IPS-15b (cell line): ENCODE measurements at regions not wholly inside any gene's neighbourhood (a gene's known extent, or its start where the extent isn't known, plus 50 kb on each side); places are given as distances from the start of the nearest gene placed in this dataset.

ENCODE experiments used
- H3K27me3 ChIP-seq: one replicate; pipeline ENCODE4 v1.6.1; 2013; ENCODE audit warnings: low read length; ENCODE audit not compliant: control insufficient read depth, insufficient read depth
- H3K36me3 ChIP-seq: one replicate; pipeline ENCODE4 v1.6.1; 2013; ENCODE audit warnings: low read length; ENCODE audit not compliant: control insufficient read depth, insufficient read depth
- H3K4me1 ChIP-seq: one replicate; pipeline ENCODE4 v1.6.1; 2013; ENCODE audit warnings: mild to moderate bottlenecking, low read length; ENCODE audit not compliant: control insufficient read depth, insufficient read depth
- H3K4me3 ChIP-seq: one replicate; pipeline ENCODE4 v1.5.1; 2013; ENCODE audit warnings: low read depth, low read length
- H3K9ac ChIP-seq: one replicate; pipeline ENCODE4 v1.6.1; 2013; ENCODE audit warnings: low read depth, mild to moderate bottlenecking, low read length
- H3K9me3 ChIP-seq: one replicate; pipeline ENCODE4 v1.6.1; 2013; ENCODE audit warnings: mild to moderate bottlenecking, low read length; ENCODE audit not compliant: control insufficient read depth, insufficient read depth

DNA sequence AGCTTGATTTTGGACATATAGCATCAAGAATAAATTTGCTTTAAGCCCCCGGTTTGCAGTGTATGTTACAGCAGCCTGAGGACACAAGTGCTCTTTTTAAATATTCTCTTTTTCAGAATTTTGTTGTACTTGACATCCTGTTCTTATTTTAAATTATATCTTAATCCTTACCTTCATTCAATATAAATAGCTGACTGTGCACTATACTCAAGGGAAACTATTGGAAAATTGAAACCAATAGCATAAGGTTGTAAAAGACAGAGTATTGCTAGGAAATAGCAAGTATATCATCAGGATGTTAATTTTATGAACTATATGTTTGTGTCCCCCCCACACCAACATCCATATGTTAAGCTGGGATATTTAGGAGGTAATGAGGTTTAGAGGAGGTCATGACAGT lies 120.4 kb upstream of the CDH10 start:
- no peak overlapping the region for H3K9ac ChIP-seq
- no peaks in the 10 kb centered on the region for H3K9me3 ChIP-seq
- H3K27me3 ChIP-seq, result no peaks in the 10 kb centered on the region
- no peaks in the 10 kb centered on the region for H3K36me3 ChIP-seq
- no peaks in the 10 kb centered on the region for H3K4me1 ChIP-seq
- no peak overlapping the region for H3K4me3 ChIP-seq

DNA sequence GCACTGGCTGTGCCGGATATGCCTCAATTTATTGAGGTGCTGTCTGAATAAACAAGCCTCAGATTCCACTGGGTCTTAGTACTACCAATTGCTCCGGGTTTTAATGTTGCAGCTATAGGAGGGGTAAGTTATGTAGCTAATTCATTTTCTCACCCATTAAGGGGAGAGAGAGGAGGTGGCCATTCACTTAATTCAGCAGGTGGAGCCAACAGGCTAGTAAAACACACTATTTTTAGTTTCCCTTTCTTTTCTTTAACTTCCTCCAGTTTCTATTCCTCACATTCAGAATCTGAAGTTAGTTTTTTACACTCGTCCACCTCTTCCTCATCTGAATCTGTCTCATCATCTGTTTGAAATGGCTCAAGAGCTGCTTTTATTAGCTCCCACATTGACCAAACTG lies 105.6 kb upstream of the CDH10 start:
- Histone ChIP-seq H3K9me3 (no peaks in the 10 kb centered on the region), H3K36me3 (no peaks in the 10 kb centered on the region), H3K27me3 (no peaks in the 10 kb centered on the region), H3K4me3 (no peak overlapping the region), H3K4me1 (no peaks in the 10 kb centered on the region), H3K9ac (no peak overlapping the region)

DNA sequence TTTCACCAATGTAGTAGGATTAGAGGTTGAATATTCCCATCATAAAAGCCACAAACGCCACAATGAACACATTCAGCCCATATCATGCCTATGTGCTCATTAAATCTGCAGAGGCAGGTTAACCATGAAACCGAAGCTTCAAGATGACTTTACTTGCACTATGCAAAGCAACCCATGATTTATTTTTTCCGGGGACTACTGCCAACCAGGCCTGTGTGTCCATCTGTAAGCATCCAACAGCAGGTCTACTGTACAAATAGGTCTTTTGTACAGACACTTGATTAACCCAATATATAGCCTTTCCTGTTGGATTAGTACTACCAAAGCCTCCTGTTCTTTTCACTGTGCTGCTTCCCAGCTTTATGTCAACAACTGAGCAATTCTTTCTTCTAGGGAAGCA lies 104.9 kb upstream of the CDH10 start:
- Histone ChIP-seq H3K4me1 (no peaks in the 10 kb centered on the region), H3K9ac (no peak overlapping the region), H3K27me3 (no peaks in the 10 kb centered on the region), H3K36me3 (no peaks in the 10 kb centered on the region), H3K4me3 (no peak overlapping the region), H3K9me3 (no peaks in the 10 kb centered on the region)

DNA sequence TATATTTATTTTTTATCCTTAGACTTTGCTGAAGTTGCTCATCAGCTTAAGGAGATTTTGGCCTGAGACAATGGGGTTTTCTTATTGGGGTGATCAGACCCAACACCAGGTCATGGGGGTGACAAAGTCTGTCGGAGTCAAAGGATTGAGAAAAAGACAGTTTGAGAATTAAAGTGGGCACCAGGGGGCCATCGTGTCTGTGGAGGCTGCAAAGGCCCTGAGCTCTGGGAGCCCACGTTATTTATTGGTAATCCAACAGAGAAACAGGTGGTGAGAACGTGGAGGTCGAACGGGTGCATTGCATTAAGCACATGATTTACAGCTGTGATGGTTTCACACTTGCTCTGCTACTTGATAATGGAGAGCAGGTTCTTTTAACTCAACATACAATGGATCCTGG lies 102.5 kb upstream of the CDH10 start:
- H3K27me3 ChIP-seq, result no peaks in the 10 kb centered on the region
- H3K9ac ChIP-seq, result no peak overlapping the region
- H3K4me3 ChIP-seq, result no peak overlapping the region
- no peaks in the 10 kb centered on the region for H3K36me3 ChIP-seq
- no peaks in the 10 kb centered on the region for H3K9me3 ChIP-seq
- H3K4me1 ChIP-seq, result no peaks in the 10 kb centered on the region

DNA sequence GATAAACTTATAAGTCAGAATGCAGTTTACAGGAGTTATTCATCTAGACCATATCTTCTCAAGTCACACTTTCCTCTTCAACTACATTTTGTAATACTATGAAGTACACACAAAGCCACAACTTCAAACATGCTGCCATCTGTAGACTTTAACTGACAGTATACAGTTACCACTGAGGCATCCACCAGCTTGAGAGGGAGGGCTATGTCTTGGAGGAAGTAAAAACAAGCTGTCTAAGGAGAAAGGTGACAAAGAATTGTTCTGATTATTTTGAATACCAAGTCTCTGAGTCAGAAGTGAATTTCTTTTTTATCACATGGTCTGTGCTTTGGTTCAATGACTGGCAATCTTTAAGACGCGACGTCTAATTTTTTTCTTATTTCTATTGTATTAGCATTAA lies 97.6 kb upstream of the CDH10 start:
- no peaks in the 10 kb centered on the region for H3K4me1 ChIP-seq
- H3K27me3 ChIP-seq, result no peaks in the 10 kb centered on the region
- no peak overlapping the region for H3K4me3 ChIP-seq
- H3K9me3 ChIP-seq, result no peaks in the 10 kb centered on the region
- no peak overlapping the region for H3K9ac ChIP-seq
- H3K36me3 ChIP-seq, result no peaks in the 10 kb centered on the region

DNA sequence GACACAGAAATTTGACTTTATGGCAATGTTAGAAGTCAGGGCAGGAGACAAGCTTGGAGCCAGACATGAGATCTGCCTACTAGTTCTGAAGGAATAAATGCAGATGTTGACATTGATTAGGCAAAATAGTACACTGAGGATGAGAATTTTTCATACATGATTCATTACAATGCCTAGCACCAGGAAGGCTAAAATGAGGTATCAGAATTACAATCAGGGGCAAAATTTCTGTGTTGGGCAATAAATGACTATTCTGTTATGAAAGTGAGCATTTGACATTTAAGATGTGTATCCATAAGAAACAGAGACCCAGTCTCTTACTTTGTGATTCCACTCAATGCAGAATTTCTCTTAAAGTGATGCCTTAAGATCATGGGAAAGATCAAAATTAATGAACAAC lies 92.4 kb upstream of the CDH10 start:
- Histone ChIP-seq H3K36me3 (no peaks in the 10 kb centered on the region), H3K27me3 (no peaks in the 10 kb centered on the region), H3K9me3 (no peaks in the 10 kb centered on the region), H3K4me1 (no peaks in the 10 kb centered on the region), H3K9ac (no peak overlapping the region), H3K4me3 (no peak overlapping the region)

DNA sequence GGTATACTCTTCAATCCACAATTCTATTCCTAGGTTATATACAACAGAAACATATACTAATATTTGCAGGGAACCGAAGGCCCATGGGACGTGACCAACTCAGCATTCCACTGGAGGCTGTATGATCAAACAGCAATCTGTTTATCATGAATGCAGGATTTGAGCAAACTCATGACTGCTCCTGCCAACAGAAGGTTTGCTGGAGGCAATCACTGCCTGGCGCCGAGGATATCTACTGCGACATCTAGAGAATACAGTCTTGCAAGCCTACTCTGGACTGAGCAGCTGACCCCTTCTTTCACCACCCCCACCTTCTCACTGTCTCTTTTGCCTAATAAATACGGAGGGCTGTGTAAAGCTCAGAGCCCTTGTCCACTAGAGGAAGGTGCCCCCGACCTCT lies 90.5 kb upstream of the CDH10 start:
- Histone ChIP-seq H3K9me3 (no peaks in the 10 kb centered on the region), H3K9ac (no peak overlapping the region), H3K4me3 (no peak overlapping the region), H3K4me1 (no peaks in the 10 kb centered on the region), H3K36me3 (no peaks in the 10 kb centered on the region), H3K27me3 (no peaks in the 10 kb centered on the region)

DNA sequence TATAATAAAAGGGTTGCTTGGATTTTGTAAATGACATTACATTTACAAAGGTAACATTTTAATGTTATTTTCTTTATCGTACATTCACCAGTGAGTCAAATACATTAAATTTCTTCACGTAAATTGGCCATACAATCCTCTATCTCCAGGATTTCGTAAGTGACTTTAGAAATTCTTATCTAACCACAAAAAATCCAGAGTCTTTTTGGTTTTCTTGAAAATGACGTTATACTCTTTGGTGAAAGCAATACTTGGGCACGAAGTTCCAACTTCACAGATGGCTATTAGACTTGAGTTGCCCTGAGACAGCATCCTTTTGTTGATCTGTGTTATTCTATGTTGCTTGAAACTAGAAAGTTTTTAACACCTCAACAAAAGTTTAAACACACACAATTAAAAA lies 87.4 kb upstream of the CDH10 start:
- H3K4me3 ChIP-seq, result no peak overlapping the region
- no peaks in the 10 kb centered on the region for H3K4me1 ChIP-seq
- no peaks in the 10 kb centered on the region for H3K9me3 ChIP-seq
- H3K9ac ChIP-seq, result no peak overlapping the region
- H3K27me3 ChIP-seq, result no peaks in the 10 kb centered on the region
- H3K36me3 ChIP-seq, result no peaks in the 10 kb centered on the region

DNA sequence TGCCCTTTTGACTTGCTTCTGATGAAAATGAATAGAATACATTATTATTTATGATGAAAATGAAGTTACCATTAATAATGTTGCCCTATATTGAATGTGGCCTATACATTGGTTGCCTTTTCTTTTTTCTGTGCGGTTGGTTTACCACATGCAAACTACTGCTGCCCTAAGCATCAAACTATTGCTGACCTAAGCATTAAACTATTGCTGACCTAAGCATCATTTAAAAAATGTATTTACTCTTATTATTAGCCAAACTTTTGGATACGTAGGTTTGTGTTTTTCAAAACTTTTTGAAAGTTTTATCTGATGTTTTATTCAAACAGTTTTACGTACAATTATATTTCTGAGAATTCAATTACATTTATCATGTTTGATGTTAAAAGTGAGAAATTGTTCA lies 76.0 kb upstream of the CDH10 start:
- no peaks in the 10 kb centered on the region for H3K36me3 ChIP-seq
- H3K4me3 ChIP-seq, result no peak overlapping the region
- H3K9me3 ChIP-seq, result no peaks in the 10 kb centered on the region
- H3K9ac ChIP-seq, result no peak overlapping the region
- H3K27me3 ChIP-seq, result no peaks in the 10 kb centered on the region
- no peaks in the 10 kb centered on the region for H3K4me1 ChIP-seq

DNA sequence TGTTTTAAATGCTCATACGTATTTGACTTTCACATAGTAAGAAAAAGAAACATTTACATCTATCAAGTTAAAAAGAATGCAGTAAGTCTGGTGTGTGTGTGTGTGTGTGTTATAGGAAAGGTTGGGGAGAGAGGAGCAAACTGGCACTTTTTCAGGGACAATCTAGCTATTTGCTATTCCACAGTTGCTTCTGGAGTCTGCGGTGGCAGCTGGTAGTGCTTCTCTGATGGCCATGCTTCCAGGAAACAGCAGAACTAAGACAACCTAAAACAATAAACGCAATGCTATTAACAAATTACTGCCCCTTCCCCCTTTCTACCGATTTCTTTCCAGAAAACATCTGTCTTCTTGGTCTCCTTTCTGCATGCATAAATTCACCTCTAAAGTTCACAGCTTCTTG lies 70.0 kb upstream of the CDH10 start:
- Histone ChIP-seq H3K4me1 (no peaks in the 10 kb centered on the region), H3K9me3 (no peaks in the 10 kb centered on the region), H3K27me3 (no peaks in the 10 kb centered on the region), H3K9ac (no peak overlapping the region), H3K36me3 (no peaks in the 10 kb centered on the region), H3K4me3 (no peak overlapping the region)

DNA sequence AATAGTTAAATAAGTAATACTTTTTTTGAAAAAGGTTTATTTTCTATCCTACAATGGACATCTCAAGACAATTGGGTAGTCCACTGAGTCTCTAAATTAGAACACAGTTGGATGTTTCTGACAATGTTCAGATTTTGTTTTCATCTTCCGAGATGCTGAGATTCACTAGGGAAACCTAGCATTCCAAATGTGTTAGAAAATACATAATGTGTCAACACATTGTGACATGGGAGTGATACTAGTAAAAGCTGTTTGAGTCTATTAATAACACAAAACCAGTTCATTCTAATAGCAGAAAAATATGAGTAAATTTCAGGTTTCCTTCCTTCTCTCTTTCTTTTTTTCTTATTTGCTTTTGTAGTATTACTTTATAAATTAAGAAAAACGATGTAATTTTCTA lies 68.2 kb upstream of the CDH10 start:
- Histone ChIP-seq H3K9me3 (no peaks in the 10 kb centered on the region), H3K27me3 (no peaks in the 10 kb centered on the region), H3K4me1 (no peaks in the 10 kb centered on the region), H3K9ac (no peak overlapping the region), H3K36me3 (no peaks in the 10 kb centered on the region), H3K4me3 (no peak overlapping the region)

DNA sequence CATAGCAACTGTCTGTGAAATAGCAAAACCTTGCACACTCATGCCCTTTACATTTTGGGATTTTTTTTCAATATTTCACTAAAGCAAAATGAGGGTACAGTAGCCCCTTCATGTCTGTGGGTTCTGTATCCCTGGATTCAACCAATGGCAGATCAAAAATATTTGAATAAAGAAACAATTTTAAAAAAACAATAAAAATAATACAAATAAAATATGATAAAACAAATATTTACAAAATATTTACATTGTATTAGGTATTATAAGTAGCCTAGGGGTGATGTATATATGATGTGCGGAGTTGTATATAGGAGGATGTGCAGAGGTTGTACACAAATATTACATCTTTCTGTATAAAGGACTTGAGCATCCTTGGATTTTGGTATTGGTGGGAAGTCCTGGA lies 67.3 kb upstream of the CDH10 start:
- Histone ChIP-seq H3K9ac (no peak overlapping the region), H3K27me3 (no peaks in the 10 kb centered on the region), H3K4me3 (no peak overlapping the region), H3K9me3 (no peaks in the 10 kb centered on the region), H3K4me1 (no peaks in the 10 kb centered on the region), H3K36me3 (no peaks in the 10 kb centered on the region)

DNA sequence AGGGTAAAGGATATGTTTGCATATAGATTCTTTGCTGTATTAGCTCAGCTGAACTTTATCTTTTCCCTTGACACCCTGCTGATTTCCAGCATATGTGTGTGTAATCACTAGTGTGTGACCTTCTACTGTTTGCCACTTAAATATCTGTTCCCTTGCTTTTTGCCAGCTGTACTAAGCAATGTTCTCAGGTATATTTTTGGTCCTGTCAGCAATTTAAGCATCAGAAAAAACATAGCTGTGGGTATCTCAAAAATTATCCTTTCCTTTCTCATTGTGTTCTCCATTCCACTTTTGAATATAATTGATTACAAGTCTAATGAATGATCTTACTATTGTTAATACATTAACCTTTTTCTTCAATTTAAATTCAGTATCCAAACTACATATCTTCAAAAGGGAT lies 59.2 kb upstream of the CDH10 start:
- Histone ChIP-seq H3K4me3 (no peak overlapping the region), H3K9ac (no peak overlapping the region), H3K4me1 (no peaks in the 10 kb centered on the region), H3K9me3 (no peaks in the 10 kb centered on the region), H3K27me3 (no peaks in the 10 kb centered on the region), H3K36me3 (no peaks in the 10 kb centered on the region)
